HFF-Myc (cell line): ENCODE measurements at regions not wholly inside any gene's neighbourhood (a gene's known extent, or its start where the extent isn't known, plus 50 kb on each side); places are given as distances from the start of the nearest gene placed in this dataset.

ENCODE experiments used
- DNase-seq: peaks from one replicate; pipeline ENCODE4 v3.0.0-alpha.2; 2011; ENCODE audit warnings: low read depth; ENCODE audit errors: extremely low read depth
- H3K4me3 ChIP-seq: replicated peaks from 2 replicates; pipeline ENCODE4 v1.5.1; 2011; ENCODE audit warnings: low read depth, mild to moderate bottlenecking, control low read depth, low read length
- CTCF ChIP-seq: IDR thresholded peaks from 2 replicates; pipeline ENCODE4 v1.5.1; 2012; ENCODE audit warnings: mild to moderate bottlenecking, low read depth, low read length, control low read depth; ENCODE audit errors: missing control alignments

GRCh38 chr19:32196690-32197420 lies 148.6 kb upstream of the ZNF507 start:
- no peak for TF ChIP-seq CTCF
- no peak for DNase-seq
- no peak overlapping the region for H3K4me3 ChIP-seq

GRCh38 chr19:32197896-32198882 lies 147.2 kb upstream of the ZNF507 start:
- no peak for TF ChIP-seq CTCF
- DNase-seq: no peak
- no peak overlapping the region for H3K4me3 ChIP-seq

GRCh38 chr19:32199501-32200040 lies 145.8 kb upstream of the ZNF507 start:
- no peak overlapping the region for H3K4me3 ChIP-seq
- DNase-seq: no peak
- TF ChIP-seq CTCF: no peak

GRCh38 chr19:32200312-32201038 lies 144.9 kb upstream of the ZNF507 start:
- no peak overlapping the region for H3K4me3 ChIP-seq
- no peak for TF ChIP-seq CTCF
- no peak for DNase-seq

DNA sequence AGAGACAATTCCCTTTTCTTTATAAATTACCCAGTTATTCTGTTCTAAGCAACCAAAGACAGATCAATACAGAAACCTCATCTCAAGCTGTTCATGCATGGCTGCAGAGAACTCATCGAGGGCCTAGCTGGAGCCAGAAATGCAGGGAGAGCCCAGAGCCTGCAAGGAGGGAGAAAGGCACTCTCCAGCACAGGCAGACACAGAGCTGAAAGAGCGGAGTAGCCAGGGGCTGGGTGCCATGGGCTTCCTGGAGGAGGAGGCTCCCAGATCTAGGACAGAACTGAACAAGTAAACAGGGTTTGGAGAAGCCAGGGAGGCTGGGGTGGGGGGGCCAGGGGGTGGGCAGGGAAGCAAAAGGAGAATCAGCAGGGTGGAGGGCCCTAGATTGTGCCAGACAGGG lies 144.2 kb upstream of the ZNF507 start:
- no peak for DNase-seq
- no peak for TF ChIP-seq CTCF
- H3K4me3 ChIP-seq: no peak overlapping the region

GRCh38 chr19:32201636-32202051 lies 143.8 kb upstream of the ZNF507 start:
- no peak overlapping the region for H3K4me3 ChIP-seq
- DNase-seq: no peak
- no peak for TF ChIP-seq CTCF
